GM12878 (cell line): ENCODE measurements at regions not wholly inside any gene's neighbourhood (a gene's known extent, or its start where the extent isn't known, plus 50 kb on each side); places are given as distances from the start of the nearest gene placed in this dataset.

Source experiments
- CEBPZ ChIP-seq: fragments of 150-350 bp; IDR thresholded peaks from 2 replicates; pipeline ENCODE4 v1.6.1; 2016; ENCODE audit warnings: low read depth, low read length
- CTCF ChIP-seq, 3 experiments: IDR thresholded peaks in 2 of 3; conservative IDR thresholded peaks in 1 of 3; 2 replicates each; pipeline ENCODE4 v1.5.1; 2011; ENCODE audit warnings: low read depth in 3 of 3, low read length in 3 of 3, mild to moderate bottlenecking in 3 of 3, control low read depth in 2 of 3, moderate library complexity in 2 of 3, inconsistent platforms in 1 of 3, mixed read lengths in 1 of 3; ENCODE audit not compliant: control insufficient read depth in 2 of 3, insufficient read depth in 1 of 3; ENCODE audit errors: extremely low read depth in 1 of 3
- MAX ChIP-seq: IDR thresholded peaks from 2 replicates; pipeline ENCODE4 v1.6.1; 2012; ENCODE audit warnings: low read depth, low read length, improper control_type of control experiment
- NR2C2 ChIP-seq: IDR thresholded peaks from 2 replicates; pipeline ENCODE4 v1.6.1; 2011; ENCODE audit warnings: borderline replicate concordance, low read depth; ENCODE audit not compliant: control insufficient read depth, insufficient read length
- POLR2A ChIP-seq: IDR thresholded peaks from 2 replicates; pipeline ENCODE4 v1.6.1; 2011; ENCODE audit warnings: low read depth, mild to moderate bottlenecking, low read length
- POLR2AphosphoS5 ChIP-seq: IDR thresholded peaks from 2 replicates; pipeline ENCODE4 v1.6.1; 2011; ENCODE audit warnings: mild to moderate bottlenecking, low read length, inconsistent platforms
- RAD51 ChIP-seq: fragments of 450-650 bp; IDR thresholded peaks from 2 replicates; pipeline ENCODE4 v1.6.1; 2016; ENCODE audit warnings: moderate library complexity, mild to moderate bottlenecking, inconsistent platforms
- TCF7 ChIP-seq: IDR thresholded peaks from 2 replicates; pipeline ENCODE4 v1.6.1; 2014; ENCODE audit warnings: antibody characterized with exemption, borderline replicate concordance

DNA sequence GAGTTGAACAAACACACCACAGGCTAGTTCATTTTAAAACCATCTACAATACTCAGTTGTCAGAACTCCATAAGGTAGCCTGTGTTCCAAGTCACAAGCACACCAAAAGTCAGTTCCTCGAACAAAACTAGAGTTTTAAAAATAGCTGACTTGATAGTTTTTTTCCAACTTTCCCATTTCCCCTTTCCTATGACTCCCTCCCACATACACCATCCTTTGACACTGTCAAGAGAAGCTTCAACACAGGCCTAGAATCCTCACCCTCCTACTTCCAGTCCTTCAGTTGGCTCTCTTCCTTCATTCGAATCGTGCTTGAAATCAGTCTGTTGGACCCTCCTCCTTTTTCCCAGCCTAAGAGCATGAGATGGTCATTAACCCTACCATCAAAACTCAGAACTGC is 105.7 kb upstream of the AKIP1 start:
- TF ChIP-seq POLR2AphosphoS5: no peak
- TF ChIP-seq RAD51: no peak
- no peak for TF ChIP-seq POLR2A
- no peak for TF ChIP-seq CTCF (IDR thresholded peaks at IDR 0.05 in 2 of 3, conservative IDR thresholded peaks at IDR 0.05 in 1 of 3; ENCODE audit: control insufficient read depth in 2 of 3, extremely low read depth in 1 of 3, insufficient read depth in 1 of 3, low read depth in 3 of 3, low read length in 3 of 3)
- TF ChIP-seq TCF7: no peak
- TF ChIP-seq CEBPZ: no peak
- TF ChIP-seq NR2C2: no peak
- no peak for TF ChIP-seq MAX
